Fibroblast of lung (primary cell): ENCODE measurements at regions not wholly inside any gene's neighbourhood (a gene's known extent, or its start where the extent isn't known, plus 50 kb on each side); places are given as distances from the start of the nearest gene placed in this dataset.
"Not testable (repeated sequence)": the region's sequence is repeated elsewhere in the genome, so short reads cannot be mapped to it uniquely, and the experiment has no call there.

Source experiments
- EZH2 ChIP-seq: IDR thresholded peaks from 2 replicates; pipeline ENCODE4 v1.5.1; 2012; ENCODE audit warnings: low read length, control low read depth, mild to moderate bottlenecking; ENCODE audit errors: missing control alignments
- TF ChIP-seq, protein P1 (sequence below), 2 donors: IDR thresholded peaks in 1 of 2; conservative IDR thresholded peaks in 1 of 2; 1 replicate in 1 of 2; 2 replicates in 1 of 2; pipeline ENCODE4 v1.5.1; 2011 to 2012; ENCODE audit warnings: low read length in 2 of 2, control low read depth in 1 of 2, inconsistent platforms in 1 of 2, low read depth in 1 of 2, mild to moderate bottlenecking in 1 of 2

GRCh38 chr16:59518721-59519120 is 784.6 kb upstream of the GOT2 start:
- TF ChIP-seq, protein P1, sequence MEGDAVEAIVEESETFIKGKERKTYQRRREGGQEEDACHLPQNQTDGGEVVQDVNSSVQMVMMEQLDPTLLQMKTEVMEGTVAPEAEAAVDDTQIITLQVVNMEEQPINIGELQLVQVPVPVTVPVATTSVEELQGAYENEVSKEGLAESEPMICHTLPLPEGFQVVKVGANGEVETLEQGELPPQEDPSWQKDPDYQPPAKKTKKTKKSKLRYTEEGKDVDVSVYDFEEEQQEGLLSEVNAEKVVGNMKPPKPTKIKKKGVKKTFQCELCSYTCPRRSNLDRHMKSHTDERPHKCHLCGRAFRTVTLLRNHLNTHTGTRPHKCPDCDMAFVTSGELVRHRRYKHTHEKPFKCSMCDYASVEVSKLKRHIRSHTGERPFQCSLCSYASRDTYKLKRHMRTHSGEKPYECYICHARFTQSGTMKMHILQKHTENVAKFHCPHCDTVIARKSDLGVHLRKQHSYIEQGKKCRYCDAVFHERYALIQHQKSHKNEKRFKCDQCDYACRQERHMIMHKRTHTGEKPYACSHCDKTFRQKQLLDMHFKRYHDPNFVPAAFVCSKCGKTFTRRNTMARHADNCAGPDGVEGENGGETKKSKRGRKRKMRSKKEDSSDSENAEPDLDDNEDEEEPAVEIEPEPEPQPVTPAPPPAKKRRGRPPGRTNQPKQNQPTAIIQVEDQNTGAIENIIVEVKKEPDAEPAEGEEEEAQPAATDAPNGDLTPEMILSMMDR (conservative IDR thresholded peaks at IDR 0.05 in 1 of 2, IDR thresholded peaks at IDR 0.05 in 1 of 2; ENCODE audit: low read depth in 1 of 2, low read length in 2 of 2) = not testable (repeated sequence)
- TF ChIP-seq EZH2 = not testable (repeated sequence)
